HG03039 (cell line): ENCODE measurements at regions not wholly inside any gene's neighbourhood (a gene's known extent, or its start where the extent isn't known, plus 50 kb on each side); places are given as distances from the start of the nearest gene placed in this dataset.

Experiments used
- ATAC-seq: cut with Tn5 transposase; IDR thresholded peaks from one replicate; pipeline ENCODE4 v1.9.1; 2021; ENCODE audit warnings: mild to moderate bottlenecking, moderate library complexity; ENCODE audit not compliant: unreplicated experiment

- no peak for ATAC-seq
These were observed 200.1 kb downstream of the NDFIP2 start for GRCh38 chr13:79681069-79681468.

GRCh38 chr13:79680485-79680884, 199.5 kb downstream of the NDFIP2 start:
- no peak for ATAC-seq

GRCh38 chr13:79679334-79679733, 198.4 kb downstream of the NDFIP2 start:
- ATAC-seq, result peak; percentile 73

- ATAC-seq, result no peak
These were observed 197.1 kb downstream of the NDFIP2 start for GRCh38 chr13:79678100-79678499.

- no peak for ATAC-seq
These were observed 195.1 kb downstream of the NDFIP2 start for GRCh38 chr13:79675931-79676660.

GRCh38 chr13:79674765-79675515, 194.0 kb downstream of the NDFIP2 start:
- ATAC-seq, result no peak

- ATAC-seq, result no peak
These were observed 193.0 kb downstream of the NDFIP2 start for GRCh38 chr13:79673993-79674377.

- ATAC-seq, result no peak
These were observed 192.5 kb downstream of the NDFIP2 start for GRCh38 chr13:79673310-79673992.

- no peak for ATAC-seq
These were observed 190.5 kb downstream of the NDFIP2 start for GRCh38 chr13:79671420-79671819.

GRCh38 chr13:79668201-79668752, 187.3 kb downstream of the NDFIP2 start:
- no peak for ATAC-seq

- ATAC-seq, result no peak
These were observed 186.8 kb downstream of the NDFIP2 start for GRCh38 chr13:79667771-79668170.

- ATAC-seq, result no peak
These were observed 183.2 kb downstream of the NDFIP2 start for GRCh38 chr13:79663977-79664636.

GRCh38 chr13:79663435-79663834, 182.5 kb downstream of the NDFIP2 start:
- ATAC-seq, result no peak

- no peak for ATAC-seq
These were observed 181.9 kb downstream of the NDFIP2 start for GRCh38 chr13:79662882-79663281.

GRCh38 chr13:79660361-79660760, 179.4 kb downstream of the NDFIP2 start:
- no peak for ATAC-seq

- ATAC-seq, result no peak
These were observed 178.2 kb downstream of the NDFIP2 start for GRCh38 chr13:79659121-79659521.

- no peak for ATAC-seq
These were observed 177.5 kb downstream of the NDFIP2 start for GRCh38 chr13:79658333-79658975.

GRCh38 chr13:79655509-79655908, 174.6 kb downstream of the NDFIP2 start:
- ATAC-seq, result no peak

- ATAC-seq, result no peak
These were observed 173.6 kb downstream of the NDFIP2 start for GRCh38 chr13:79654520-79654919.

GRCh38 chr13:79650688-79651087, 169.7 kb downstream of the NDFIP2 start:
- ATAC-seq, result no peak
